ENCODE measurements at regions not wholly inside any gene's neighbourhood (a gene's known extent, or its start where the extent isn't known, plus 50 kb on each side); places are given as distances from the start of the nearest gene placed in this dataset.
"Not testable (repeated sequence)": the region's sequence is repeated elsewhere in the genome, so short reads cannot be mapped to it uniquely, and the experiment has no call there.

DNA sequence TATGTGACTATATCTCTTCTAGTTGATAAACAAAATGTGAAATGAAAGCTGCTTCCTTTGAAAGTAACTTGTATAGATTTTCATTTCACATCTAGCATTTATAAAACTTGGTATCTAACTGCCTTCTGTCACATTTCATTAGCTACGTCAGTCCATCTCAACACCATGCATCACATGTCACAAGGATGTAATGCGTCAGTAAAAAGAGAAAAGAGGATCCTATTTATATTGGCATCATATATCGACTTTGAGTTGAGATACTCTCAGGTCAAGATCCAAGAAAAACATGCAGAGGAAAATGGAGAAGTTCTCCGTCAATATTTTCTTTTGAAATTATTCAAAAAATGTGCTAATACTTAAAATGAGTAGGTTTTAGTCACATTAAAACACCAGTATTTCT, 1211.2 kb downstream of the EFNA5 start:
- Histone ChIP-seq H3K27ac (no peak overlapping the region), H3K9me3 (no peaks in the 10 kb centered on the region), H3K4me3 (no peak overlapping the region), H3K27me3 (no peaks in the 10 kb centered on the region), H3K36me3 (no peaks in the 10 kb centered on the region), H4K20me1 (no peaks in the 10 kb centered on the region), H3K4me2 (no peak overlapping the region), H3K4me1 (no peaks in the 10 kb centered on the region), H3K9ac (no peak overlapping the region)
- no peak for TF ChIP-seq Cebpa-rat (IDR thresholded peaks at IDR 0.05)

DNA sequence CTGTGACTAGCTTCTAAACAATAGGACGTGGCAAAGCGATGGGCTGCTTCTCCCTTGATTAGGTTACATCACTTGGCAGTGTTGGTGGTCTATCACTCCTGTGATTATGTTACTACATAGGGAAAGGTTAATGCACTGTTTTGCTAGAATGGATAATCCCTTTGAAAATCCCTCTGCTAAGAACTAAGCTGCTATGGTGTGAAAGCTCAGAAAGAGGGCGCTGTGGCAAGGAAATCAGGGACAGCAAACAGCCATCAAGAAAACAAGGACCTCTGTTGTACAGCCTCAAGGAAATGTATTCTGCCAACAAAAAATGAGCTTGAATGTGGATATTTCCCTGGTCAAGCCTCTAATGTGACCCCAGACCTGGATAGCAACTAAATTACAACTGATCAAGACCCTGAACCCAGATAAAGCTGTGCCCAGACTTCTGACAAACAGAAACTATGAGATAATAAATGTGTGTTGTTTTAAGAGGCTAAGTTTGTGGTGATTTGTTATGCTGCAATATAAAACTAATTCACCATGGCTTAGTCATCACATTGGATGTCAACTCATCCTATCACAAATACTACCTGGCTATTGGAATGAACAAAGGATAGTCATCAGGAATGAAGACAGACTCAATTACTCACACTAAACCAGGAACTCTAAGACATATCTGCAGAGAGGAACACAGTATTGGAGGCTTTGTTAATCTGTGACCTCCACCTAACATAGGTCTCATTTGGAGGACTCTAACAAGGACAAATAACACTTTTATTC, 1215.9 kb downstream of the EFNA5 start:
- no peak for TF ChIP-seq Cebpa-rat (IDR thresholded peaks at IDR 0.05)
- no peaks in the 10 kb centered on the region for H3K27me3 ChIP-seq
- no peaks in the 10 kb centered on the region for H3K9me3 ChIP-seq
- H3K36me3 ChIP-seq: no peaks in the 10 kb centered on the region
- no peak overlapping the region for H3K4me3 ChIP-seq
- H4K20me1 ChIP-seq: no peaks in the 10 kb centered on the region
- H3K27ac ChIP-seq: no peak overlapping the region
- no peaks in the 10 kb centered on the region for H3K4me1 ChIP-seq
- H3K9ac ChIP-seq: no peak overlapping the region
- H3K4me2 ChIP-seq: no peak overlapping the region

DNA sequence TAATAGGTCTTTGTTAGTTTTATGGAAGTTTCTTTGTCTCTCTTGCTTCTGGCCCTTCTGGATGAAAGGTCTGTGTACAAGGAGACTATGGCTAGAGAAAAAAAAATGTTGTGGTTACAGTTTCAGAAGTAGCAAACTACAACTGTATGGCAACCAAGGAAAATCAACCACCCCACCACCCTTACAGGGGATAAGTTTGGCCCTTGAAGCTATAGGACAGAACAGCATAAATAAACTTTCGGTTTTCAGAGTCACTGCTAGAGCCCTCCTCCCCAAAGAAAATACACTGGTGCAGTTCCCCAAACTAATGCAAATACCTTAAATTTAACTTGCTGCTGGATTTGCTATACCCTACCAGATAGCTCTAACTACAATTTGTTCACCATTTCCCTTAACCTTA, 1216.7 kb downstream of the EFNA5 start:
- H3K9me3 ChIP-seq: no peaks in the 10 kb centered on the region
- H3K4me1 ChIP-seq: no peaks in the 10 kb centered on the region
- no peaks in the 10 kb centered on the region for H3K27me3 ChIP-seq
- no peak overlapping the region for H3K9ac ChIP-seq
- no peak overlapping the region for H3K4me2 ChIP-seq
- H4K20me1 ChIP-seq: no peaks in the 10 kb centered on the region
- H3K4me3 ChIP-seq: no peak overlapping the region
- no peak for TF ChIP-seq Cebpa-rat (IDR thresholded peaks at IDR 0.05)
- H3K27ac ChIP-seq: no peak overlapping the region
- H3K36me3 ChIP-seq: no peaks in the 10 kb centered on the region

DNA sequence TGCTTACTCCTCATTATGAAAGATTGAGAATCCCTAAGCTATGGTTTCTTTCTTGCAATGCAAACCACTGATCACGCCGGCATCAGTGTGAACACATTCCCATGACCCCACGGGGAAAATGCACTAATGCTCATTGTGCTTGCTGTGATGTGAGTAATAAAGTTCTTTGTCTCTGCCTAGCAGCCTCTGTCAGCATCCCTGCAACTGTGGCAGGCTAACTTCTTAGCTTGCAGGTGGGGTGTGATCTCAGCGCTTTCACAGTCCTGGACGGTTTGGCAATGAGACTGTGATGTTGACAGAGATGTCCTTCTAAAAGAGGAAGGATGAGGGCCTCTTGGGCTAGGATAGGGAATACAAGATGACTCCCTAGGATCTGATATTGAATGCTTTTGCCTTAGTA, 1218.7 kb downstream of the EFNA5 start:
- no peak overlapping the region for H3K4me2 ChIP-seq
- no peak for TF ChIP-seq Cebpa-rat (IDR thresholded peaks at IDR 0.05)
- no peak overlapping the region for H3K4me3 ChIP-seq
- no peaks in the 10 kb centered on the region for H4K20me1 ChIP-seq
- no peak overlapping the region for H3K27ac ChIP-seq
- no peaks in the 10 kb centered on the region for H3K9me3 ChIP-seq
- H3K4me1 ChIP-seq: no peaks in the 10 kb centered on the region
- no peaks in the 10 kb centered on the region for H3K27me3 ChIP-seq
- H3K9ac ChIP-seq: no peak overlapping the region
- H3K36me3 ChIP-seq: no peaks in the 10 kb centered on the region

DNA sequence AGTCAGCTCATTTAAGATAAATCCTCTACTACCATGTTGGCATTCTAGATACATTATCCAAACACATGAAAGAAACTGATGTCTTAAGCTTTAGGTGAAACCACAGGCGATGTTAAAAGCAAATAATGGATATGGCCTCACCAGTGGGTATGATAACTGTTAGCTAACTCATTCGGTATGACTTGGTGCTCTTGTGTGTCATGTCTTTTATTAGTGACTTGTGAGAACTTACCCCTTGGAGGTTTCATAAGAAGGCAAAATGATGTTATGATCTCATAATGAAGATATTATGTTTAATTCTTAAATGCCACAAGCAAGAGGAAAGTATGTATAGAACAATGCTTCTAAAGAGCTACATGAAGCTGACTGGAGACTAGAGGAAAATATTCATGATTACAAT, 1227.0 kb downstream of the EFNA5 start:
- H3K9ac ChIP-seq: no peak overlapping the region
- H3K4me2 ChIP-seq: no peak overlapping the region
- TF ChIP-seq Cebpa-rat (IDR thresholded peaks at IDR 0.05): no peak
- no peaks in the 10 kb centered on the region for H3K4me1 ChIP-seq
- no peak overlapping the region for H3K27ac ChIP-seq
- H4K20me1 ChIP-seq: no peaks in the 10 kb centered on the region
- no peaks in the 10 kb centered on the region for H3K36me3 ChIP-seq
- no peaks in the 10 kb centered on the region for H3K27me3 ChIP-seq
- no peaks in the 10 kb centered on the region for H3K9me3 ChIP-seq
- no peak overlapping the region for H3K4me3 ChIP-seq

DNA sequence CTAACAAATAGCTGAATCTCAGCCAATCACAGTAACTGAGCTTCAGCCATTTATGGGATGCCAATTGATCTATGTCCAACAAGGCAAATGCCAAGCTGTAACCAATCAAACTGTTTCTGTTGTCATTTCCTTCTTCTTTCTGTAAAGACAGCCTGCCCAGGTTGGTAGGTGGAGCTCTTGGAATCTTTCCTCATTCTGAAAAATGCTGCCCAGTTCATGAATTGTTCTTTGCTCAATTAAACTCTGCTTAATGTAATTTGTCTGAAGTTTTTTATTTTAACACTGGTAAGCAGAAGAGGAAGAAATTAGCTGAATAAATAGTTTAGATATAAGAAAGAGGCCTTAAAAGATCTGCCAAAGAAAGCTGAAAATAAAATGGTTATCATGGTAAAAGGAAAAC, 1235.6 kb downstream of the EFNA5 start:
- no peaks in the 10 kb centered on the region for H4K20me1 ChIP-seq
- no peaks in the 10 kb centered on the region for H3K36me3 ChIP-seq
- no peaks in the 10 kb centered on the region for H3K9me3 ChIP-seq
- no peak for TF ChIP-seq Cebpa-rat (IDR thresholded peaks at IDR 0.05)
- H3K4me3 ChIP-seq: no peak overlapping the region
- no peak overlapping the region for H3K4me2 ChIP-seq
- H3K4me1 ChIP-seq: no peaks in the 10 kb centered on the region
- H3K27me3 ChIP-seq: no peaks in the 10 kb centered on the region
- H3K9ac ChIP-seq: no peak overlapping the region
- no peak overlapping the region for H3K27ac ChIP-seq

DNA sequence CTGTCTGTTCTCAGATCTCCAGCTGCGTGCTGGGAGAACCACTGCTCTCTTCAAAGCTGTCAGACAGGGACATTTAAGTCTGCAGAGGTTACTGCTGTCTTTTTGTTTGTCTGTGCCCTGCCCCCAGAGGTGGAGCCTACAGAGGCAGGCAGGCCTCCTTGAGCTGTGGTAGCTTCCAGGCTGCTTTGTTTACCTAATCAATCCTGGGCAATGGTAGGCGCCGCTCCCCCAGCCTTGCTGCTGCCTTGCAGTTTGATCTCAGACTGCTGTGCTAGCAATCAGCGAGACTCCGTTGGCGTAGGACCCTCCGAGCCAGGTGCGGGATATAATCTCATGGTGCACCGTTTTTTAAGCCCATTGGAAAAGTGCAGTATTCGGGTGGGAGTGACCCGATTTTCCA, 1240.0 kb downstream of the EFNA5 start:
- H3K4me1 ChIP-seq, H3K27me3 ChIP-seq, H3K27ac ChIP-seq, H3K36me3 ChIP-seq, H4K20me1 ChIP-seq, H3K4me2 ChIP-seq, H3K9me3 ChIP-seq, H3K9ac ChIP-seq, H3K4me3 ChIP-seq: not testable (repeated sequence)

DNA sequence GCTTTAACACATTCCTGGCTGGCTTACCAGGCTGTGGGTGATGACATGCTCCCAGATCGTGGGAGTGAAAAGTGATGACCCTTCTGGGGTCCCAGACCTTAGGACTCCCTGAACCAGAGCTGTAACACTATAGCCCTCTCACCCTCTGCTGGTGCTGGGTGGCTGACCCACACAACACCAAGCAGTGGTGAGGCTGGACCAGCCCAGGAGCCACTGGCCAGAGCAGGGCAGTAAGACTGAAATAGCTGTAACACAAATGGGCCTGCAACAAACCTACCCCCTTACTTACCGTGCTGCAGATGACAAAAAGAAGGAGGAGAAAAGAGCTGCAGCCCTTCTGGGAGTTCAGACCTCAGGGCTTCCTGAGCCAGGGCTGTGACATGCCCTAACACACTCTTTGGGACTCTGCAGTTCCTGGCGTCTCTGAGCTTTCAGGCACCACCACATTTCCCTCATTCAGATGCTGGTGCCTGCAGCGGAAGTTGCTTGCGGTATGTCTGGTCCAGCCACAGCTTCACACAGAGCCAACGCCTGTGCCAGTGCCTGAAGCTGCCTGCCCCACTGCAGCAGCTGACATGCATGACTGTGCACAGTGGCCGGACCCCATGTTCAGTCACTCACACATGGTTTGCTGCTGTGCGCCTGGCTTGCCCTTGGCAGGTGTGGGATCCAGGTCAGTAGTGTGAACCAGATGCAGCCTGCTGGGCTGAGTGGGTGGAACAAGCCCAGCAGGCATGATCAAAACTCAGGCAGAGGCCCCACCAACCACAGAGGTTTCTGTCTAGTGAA, 1247.4 kb downstream of the EFNA5 start:
- Histone ChIP-seq H3K4me2 (no peak overlapping the region), H3K9me3 (peaks cover 12% of the 10 kb centered on the region), H4K20me1 (no peaks in the 10 kb centered on the region), H3K27ac (no peak overlapping the region), H3K27me3 (no peaks in the 10 kb centered on the region), H3K36me3 (no peaks in the 10 kb centered on the region), H3K9ac (no peak overlapping the region), H3K4me3 (no peak overlapping the region), H3K4me1 (no peaks in the 10 kb centered on the region)
- no peak for TF ChIP-seq Cebpa-rat (IDR thresholded peaks at IDR 0.05)

DNA sequence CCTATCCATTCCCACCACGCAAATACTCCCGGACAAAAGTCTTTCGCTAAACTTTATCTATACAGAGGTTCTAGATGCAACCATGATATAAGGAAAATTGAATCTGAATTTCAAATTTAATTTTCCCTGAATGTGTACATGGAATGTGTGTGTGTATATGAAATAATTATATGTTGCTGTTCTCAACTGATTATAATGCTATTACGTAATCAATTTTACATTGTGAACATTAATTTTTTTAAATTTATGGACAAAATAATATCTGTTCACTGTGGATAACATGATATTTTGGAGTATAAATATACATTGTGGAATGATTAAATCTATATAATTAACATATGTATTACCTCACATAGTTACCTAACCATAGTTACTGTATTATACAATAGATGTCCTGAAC, 1250.6 kb downstream of the EFNA5 start:
- no peaks in the 10 kb centered on the region for H3K36me3 ChIP-seq
- H3K4me2 ChIP-seq: no peak overlapping the region
- peak; percentile 21; the same call in 1 of the 2 replicates for TF ChIP-seq Cebpa-rat (IDR thresholded peaks at IDR 0.05)
- no peak overlapping the region for H3K27ac ChIP-seq
- peaks cover 12% of the 10 kb centered on the region for H3K9me3 ChIP-seq
- H4K20me1 ChIP-seq: no peaks in the 10 kb centered on the region
- H3K27me3 ChIP-seq: no peaks in the 10 kb centered on the region
- H3K9ac ChIP-seq: no peak overlapping the region
- no peaks in the 10 kb centered on the region for H3K4me1 ChIP-seq
- H3K4me3 ChIP-seq: no peak overlapping the region

DNA sequence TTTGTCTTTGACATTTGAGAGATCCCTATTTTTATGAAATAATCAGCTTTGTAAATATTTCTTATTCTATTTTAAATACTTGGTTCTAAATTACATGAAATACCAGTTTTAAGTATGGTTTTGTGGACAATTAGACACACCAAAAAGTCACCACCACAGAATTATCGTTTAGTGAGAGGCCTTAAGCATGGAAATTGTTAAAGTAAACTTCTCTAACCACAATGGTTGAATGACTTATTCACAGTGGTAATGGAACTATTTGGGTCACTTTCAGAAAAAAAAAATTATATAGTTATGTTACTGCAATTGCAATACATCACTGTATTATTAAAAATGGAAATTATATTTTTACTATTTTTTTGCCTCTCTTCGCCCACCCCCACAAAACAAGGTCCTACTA, 1252.5 kb downstream of the EFNA5 start:
- no peak overlapping the region for H3K9ac ChIP-seq
- H3K9me3 ChIP-seq: peaks cover 7% of the 10 kb centered on the region
- H3K4me1 ChIP-seq: no peaks in the 10 kb centered on the region
- no peak for TF ChIP-seq Cebpa-rat (IDR thresholded peaks at IDR 0.05)
- H4K20me1 ChIP-seq: no peaks in the 10 kb centered on the region
- no peak overlapping the region for H3K27ac ChIP-seq
- H3K4me3 ChIP-seq: no peak overlapping the region
- H3K36me3 ChIP-seq: no peaks in the 10 kb centered on the region
- H3K27me3 ChIP-seq: no peaks in the 10 kb centered on the region
- no peak overlapping the region for H3K4me2 ChIP-seq
